ENCODE measurements at regions not wholly inside any gene's neighbourhood (a gene's known extent, or its start where the extent isn't known, plus 50 kb on each side); places are given as distances from the start of the nearest gene placed in this dataset.
A peak's percentile ranks its signal among the peaks of the same experiment; 100 is the strongest.
"Not testable (repeated sequence)": the region's sequence is repeated elsewhere in the genome, so short reads cannot be mapped to it uniquely, and the experiment has no call there.

DNA sequence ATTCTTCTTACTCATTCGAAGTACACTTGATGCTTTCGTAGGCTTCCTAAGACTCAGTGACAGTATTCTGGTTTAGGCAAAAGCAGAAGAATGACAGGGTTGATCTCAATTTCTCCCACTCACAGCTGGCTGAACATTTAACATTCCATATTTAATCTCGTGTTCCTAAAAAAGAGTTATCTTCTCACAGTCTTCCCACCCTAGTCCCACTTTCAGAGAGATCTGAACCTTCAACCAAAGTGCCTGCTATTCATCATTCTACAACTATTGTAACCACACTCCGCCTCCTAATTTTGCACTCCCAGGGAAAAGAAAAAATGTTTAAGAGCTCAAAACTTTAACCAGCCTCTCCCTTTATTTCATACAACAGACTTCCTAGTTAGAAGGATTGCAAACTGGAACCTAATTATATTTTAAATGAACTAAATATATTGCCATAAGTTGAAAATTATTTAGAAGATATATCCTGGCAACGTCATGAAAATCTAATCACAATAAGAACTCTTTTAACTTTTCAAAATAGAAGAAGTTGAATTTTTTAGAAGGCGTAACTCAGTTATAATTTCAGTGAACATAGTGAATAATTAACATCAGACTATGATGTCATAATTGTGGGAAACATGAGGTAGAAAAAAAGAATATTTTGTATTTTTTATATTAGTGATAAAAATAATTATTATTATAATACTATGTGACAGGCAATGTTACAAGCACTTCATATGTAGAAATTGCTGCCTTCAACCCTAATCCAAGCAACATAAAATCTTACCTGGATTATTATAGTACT, 540.9 kb upstream of the ADGRL2 start:
- DNase-seq (ENCODE audit: low spot score): no peak

DNA sequence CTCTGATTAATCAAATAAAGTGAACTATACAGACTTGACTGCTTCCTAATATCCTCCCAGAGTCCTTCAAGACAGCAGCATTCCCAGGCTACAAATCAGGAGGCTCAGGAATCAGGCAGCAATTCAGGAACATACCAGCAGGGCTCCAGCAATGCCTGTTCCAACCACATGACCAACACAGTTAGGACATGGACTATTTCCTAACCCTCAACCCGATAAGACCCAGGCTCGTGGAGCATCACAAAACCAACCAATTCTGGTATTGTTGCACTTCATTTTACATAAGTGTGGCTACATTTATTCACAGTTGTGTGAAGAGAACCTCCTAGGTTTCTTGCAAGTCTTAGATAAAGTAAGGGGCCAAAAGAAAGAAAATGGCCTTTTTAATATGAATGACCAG, 546.2 kb upstream of the ADGRL2 start:
- DNase-seq (ENCODE audit: low spot score): peak; percentile 19

DNA sequence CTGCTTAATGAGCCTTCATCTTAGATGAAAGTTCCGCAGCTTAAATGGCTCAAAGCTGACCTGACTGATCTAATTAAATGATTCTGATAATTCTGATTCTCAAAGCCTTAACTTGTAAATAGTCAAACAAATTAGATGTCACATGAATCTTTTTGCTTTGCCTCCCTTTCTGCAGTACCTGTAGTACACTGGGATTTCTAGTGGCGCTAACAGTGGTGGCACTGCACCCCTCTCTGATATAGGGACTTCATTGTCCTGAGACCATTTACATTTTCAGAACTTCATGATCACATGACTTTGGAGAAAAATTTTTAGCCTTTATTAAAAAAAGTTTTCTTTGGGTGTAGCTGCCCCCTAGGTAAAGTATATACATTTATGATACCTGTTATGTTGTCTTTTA, 546.7 kb upstream of the ADGRL2 start:
- no peak for DNase-seq (ENCODE audit: low spot score)

DNA sequence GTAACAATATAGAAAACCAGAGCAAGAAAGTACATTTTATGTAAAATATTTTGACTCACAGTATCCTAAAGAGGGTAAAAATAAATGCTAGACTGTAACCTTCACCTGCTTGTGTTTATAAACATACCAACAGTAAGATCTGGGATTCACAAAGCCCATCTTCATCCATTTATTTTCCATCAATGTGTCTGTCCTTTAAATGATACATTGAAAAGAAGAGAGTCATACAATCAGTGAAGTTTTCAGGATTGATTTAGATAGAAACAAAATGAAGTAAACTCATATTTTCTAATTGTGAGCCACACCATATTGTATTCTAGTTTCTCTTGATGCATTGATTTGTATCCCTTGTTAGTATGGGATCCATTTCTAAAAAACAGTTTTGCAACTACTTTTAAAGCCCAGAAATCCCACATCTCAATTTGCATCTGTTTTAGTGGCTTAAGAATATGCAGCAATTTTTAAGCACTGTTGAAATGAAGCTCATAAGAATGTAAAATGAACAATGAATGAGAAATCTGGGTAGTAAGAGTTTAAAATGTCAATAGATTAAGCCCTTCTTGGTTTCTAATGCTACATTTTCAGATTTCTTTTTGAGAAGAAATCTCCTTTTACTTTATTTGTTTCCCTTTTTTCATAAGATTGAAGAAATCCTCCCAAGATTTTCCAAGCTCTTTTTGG, 548.1 kb upstream of the ADGRL2 start:
- DNase-seq (ENCODE audit: low spot score): no peak

DNA sequence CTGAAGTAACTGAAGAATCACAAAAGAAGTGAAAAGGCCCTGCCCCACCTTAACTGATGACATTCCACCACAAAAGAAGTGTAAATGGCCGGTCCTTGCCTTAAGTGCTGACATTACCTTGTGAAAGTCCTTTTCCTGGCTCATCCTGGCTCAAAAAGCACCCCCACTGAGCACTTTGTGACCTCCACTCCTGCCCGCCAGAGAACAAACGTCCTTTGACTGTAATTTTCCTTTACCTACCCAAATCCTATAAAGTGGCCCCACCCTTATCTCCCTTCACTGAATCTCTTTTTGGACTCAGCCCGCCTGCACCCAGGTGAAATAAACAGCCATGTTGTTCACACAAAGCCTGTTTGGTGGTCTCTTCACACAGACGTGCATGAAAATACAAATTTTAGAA, 549.9 kb upstream of the ADGRL2 start:
- DNase-seq (ENCODE audit: low spot score): not testable (repeated sequence)

DNA sequence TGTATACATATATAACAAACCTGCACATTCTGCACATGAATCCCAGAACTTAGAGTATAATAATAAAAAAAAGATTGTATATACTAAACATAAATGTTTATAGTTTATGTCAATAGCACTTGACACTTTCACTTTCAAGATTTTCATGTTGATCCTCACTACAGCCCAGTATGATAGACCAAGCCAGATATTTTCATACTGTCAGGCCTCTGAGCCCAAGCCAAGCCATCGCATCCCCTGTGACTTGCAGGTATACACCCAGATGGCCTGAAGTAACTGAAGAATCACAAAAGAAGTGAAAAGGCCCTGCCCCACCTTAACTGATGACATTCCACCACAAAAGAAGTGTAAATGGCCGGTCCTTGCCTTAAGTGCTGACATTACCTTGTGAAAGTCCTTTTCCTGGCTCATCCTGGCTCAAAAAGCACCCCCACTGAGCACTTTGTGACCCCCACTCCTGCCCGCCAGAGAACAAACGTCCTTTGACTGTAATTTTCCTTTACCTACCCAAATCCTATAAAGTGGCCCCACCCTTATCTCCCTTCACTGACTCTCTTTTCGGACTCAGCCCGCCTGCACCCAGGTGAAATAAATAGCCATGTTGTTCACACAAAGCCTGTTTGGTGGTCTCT, 555.5 kb upstream of the ADGRL2 start:
- DNase-seq (ENCODE audit: low spot score): not testable (repeated sequence)

DNA sequence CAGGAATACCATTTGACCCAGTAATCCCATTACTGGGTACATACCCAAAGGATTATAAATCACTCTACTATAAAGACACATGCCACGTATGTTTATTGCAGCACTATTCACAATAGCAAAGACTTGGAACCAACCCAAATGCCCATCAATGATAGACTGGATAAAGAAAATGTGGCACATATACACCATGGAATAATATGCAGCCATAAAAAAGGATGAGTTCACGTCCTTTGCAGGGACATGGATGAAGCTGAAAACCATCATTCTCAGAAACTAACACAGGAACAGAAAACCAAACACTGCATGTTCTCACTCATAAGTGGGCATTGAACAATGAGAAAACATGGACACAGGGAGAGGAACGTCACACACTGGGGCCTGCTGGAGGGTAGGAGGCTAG, 556.1 kb upstream of the ADGRL2 start:
- not testable (repeated sequence) for DNase-seq (ENCODE audit: low spot score)

DNA sequence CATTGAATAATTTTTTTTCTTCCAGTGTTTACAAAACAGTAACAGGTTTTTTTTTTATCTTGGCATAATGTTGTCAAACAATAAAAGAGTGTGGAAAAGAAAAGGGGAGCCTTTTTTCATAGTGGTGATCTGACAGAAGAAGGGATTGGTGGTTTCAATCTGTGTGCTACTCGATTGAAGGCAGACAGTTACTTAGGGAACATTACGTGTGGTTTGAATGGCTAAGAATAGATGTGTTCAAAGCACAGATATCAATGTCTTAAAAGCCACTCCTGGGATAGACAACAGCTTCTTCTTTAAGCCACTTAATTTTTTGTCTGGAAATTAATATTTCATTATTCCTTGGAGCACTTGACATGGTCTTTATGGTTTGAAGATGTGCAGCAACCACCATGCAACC, 558.6 kb upstream of the ADGRL2 start:
- DNase-seq (ENCODE audit: low spot score): no peak

DNA sequence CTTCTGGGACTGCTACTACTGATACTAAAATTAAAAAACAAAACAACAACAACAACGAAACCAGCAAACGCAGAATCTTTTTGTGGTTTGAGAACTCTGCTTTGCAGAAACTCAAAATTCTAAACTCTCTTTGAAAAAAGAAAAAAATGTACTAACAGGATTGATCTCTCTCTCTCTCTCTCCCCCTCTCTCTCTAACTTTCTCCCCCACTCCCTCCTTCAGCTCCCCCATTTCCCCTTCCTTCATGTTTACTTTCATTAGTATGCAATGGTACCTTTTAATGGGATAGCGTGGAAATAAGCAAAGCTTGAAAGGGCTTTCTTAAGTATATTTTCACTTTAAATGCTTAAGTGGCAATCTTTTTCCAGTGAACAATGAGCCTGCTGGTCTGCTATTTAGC, 562.6 kb upstream of the ADGRL2 start:
- no peak for DNase-seq (ENCODE audit: low spot score)

DNA sequence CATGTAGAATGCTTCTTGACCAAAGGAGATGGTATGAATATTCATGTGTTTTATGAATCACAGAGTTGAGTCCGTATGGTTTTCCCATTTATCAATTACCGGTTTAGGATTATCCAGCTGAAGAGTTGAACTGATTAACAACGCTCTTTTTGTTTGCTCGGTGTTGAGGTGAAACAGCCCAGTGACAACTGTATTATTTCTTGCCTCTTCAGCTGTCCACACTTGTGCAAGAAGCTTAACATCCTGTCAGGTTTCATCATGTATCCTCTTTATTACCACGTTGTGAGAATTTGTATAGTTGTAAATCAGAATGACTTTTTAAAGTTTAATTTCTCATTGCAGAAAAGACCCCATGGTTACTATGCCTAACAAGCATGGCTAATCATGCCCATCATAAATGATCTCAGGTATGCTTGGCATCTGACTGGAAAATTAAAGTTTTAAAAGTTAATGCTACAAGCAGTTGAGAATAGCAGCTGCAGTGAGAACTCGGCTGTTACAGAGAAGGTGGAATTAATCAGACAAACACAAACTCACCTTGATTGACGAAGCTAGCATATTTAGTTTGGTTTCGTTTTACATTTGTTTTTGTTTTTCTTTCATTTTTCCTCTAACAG, 563.2 kb upstream of the ADGRL2 start:
- DNase-seq (ENCODE audit: low spot score): no peak

DNA sequence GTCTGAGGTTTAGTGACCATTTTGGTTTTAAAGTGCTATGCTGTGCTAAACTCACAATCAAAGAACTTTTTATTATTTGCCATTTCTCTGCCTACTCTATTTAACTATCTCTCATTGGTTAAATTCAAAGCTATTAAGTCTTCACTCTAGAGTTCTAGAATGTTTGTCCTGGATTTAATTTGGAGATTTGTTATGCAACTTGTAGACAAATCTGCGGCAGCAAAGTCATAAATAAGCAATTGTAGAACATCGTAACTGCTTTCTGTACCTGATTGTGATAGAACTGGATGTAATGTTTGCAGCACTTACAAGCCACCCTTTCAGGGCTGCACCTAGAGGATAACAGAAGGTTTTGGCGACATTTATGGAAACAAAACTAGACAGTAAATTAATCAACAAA, 566.5 kb upstream of the ADGRL2 start:
- DNase-seq (ENCODE audit: low spot score): no peak

DNA sequence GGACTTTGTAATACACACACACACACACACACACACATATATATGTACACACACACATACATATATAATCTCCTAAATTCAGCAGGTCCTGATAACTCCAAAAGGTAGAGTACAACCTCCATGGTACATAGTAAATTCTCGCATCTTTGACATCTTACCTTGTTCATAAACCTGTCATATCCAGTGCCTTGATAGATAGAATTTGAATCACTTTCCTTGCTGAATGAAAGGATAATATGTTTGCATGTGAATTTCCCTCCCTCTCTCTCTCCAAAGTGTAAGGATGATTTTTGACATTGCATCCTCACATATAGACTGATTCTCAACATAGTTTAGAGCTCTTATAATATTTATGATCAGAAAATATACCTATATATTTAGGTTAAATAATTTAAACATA, 567.1 kb upstream of the ADGRL2 start:
- no peak for DNase-seq (ENCODE audit: low spot score)

DNA sequence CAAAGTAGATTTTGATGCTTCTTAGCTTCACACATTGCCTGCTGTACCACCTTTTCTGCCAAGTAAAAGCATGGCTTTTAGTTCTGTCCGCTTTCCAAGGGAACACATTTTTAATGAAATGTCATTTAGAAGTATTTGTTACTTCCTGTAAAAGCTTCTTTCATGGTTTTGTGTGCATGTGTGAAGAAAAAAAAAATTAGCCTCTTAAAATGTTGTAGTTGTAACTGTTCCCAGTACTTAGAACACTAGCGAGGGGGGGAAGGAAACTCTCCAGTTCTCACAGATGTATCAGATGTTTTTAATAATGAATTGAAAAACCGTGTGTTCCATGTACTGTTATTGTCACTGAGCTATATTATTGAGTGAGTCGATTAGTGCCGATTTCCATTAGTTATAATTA, 568.3 kb upstream of the ADGRL2 start:
- no peak for DNase-seq (ENCODE audit: low spot score)

DNA sequence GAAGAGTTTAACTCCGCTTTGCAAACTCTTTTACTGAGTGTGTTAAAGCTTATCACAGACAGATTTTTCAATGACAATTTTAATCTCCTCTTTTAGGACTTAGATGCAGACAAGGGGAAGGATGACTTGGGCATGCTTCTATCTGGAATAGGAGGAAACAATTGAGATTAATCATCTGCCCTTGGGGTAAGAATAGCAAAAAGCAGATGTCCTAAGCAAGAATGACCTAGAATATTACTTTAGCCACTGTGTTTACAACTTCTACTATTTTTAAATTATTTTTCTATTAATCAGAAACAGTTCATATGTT, 569.0 kb upstream of the ADGRL2 start:
- DNase-seq (ENCODE audit: low spot score): no peak

DNA sequence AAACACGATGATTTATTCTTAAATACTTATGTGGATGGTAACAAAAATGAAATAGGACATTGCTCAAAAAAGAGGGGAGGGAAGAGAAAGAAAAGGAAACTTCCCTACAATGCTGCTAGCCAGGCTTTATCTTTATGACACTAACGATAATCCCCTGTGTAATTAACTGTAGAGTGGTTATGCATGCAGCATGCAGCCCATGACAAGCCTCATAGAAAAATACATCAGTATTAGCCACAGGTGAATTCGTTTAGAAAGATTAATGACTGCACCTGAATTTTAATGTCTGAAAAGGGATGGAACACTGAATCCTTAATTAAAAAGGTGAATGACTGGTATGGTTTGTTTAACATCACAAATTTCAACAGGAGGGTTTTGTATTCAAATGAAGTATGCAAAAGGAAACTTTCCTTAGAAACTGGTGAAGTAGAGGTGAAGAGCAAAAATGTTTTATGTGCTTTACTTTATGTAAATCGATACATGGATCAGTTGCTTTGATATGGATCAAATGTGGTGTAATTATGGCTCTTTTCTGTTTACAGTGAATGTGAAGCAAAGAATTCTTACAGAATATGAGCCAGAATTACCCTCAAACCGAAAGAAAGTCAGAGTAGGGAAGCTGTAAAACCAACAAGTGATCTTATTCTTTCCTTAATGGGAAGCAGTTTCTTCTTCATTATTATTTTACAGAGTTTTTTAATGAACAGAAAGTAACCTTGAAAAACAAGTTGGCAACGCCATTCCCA, 569.6 kb upstream of the ADGRL2 start:
- DNase-seq (ENCODE audit: low spot score): no peak

DNA sequence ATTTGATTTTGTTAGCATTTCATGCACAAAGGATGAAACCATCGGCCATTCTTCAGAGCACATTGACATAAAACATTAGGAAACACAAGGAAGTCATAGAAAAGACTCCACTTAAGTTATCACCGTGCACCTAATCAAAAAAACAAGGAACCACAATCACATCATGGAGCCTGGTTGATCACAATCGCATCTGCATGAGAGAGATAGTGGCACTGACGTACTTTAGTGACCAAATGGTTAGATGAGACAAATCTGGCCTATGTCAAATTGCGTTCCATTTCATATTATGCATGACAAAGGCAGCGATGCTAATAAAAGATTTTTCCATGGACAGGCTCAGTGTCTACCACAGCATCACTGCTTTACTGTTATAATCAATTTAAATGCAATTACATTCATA, 571.8 kb upstream of the ADGRL2 start:
- no peak for DNase-seq (ENCODE audit: low spot score)

DNA sequence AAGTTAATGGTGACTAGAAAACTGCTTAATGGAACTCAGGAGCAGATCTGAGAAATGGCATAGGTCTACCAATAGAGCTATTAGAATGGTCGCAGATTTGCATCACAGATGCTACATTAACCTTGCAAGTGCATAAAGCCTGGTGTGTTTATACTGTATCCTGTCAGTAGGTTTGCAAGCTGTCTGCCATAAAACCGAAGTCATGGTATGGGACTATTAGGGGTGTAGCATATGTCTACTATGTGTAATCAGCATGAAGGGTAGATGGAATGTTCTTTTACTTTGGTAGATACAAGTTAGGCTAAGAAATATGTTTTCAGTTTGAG, 574.2 kb upstream of the ADGRL2 start:
- DNase-seq (ENCODE audit: low spot score): no peak

DNA sequence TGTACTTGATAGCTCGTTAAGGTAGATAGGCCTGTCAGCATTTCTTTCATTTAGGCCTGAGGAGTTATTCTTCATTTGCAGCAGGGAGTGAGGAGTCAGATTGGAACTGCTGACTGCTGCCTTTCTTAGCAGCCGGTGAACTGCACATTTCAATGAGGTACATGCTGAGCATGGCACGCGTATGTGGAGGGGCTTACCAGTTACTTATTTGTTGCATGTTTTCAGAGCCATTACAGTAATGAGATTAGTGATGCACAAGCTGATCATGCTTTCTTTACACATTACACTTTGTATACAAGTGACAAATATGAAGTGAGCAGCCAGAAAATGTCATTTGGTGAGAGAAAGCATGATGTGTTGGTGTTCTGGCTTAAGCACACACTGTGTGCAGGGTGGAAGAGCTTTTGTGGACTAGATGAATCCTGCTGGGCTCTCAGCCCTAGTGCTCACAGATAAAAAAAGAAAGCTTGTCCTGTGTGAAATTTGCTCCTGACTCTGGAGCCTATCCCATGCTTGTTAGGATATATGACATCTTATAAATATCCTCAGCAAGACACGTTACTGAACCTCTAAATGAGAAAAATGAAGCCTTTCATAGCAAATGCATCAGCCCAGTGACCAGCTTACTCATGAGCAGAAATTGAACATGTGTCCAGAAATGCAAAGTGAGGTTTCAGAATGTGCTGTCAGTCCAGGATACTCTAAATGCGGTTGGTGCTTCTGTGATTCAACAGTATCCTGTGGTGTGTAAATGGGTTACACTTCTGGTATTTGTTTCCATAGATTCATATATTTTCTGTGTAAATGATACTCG, 574.7 kb upstream of the ADGRL2 start:
- DNase-seq (ENCODE audit: low spot score): no peak

DNA sequence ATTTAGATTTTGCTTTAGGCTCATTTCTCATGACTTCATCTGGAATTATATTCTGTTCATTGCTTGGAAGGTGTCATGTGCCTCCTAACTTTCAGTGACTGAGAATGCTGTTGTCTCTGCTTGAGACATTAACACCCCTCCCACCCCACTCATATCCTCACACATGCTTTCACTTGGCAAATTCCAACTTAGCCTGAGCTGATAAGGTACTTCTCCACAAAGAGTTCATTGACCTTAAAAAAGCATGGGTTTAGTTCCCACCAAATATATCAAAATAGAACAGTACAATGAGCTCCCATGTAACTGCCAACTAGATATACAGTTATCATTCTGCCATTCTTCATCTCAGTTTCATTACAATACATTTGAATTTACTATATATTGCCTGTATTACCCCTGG, 576.5 kb upstream of the ADGRL2 start:
- no peak for DNase-seq (ENCODE audit: low spot score)

DNA sequence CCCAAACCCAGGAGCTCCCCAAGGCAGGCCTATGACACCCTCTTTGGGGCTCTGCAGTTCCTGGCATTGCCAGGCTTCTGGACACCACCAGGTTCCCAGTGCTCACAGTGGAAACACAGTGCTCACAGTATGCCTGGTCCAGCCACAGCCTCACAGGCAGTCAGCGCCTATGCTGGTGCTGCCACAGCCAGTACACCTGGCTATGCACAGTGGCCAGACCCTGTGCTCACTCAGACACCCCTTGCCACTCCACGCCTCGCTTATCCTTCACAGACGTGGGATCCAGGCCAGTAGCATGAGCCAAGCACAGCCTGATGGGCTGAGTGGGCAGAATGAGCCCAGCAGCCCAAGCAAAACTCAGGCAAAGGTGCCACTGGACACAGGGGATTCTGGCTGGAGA, 579.2 kb upstream of the ADGRL2 start:
- DNase-seq (ENCODE audit: low spot score): no peak

DNA sequence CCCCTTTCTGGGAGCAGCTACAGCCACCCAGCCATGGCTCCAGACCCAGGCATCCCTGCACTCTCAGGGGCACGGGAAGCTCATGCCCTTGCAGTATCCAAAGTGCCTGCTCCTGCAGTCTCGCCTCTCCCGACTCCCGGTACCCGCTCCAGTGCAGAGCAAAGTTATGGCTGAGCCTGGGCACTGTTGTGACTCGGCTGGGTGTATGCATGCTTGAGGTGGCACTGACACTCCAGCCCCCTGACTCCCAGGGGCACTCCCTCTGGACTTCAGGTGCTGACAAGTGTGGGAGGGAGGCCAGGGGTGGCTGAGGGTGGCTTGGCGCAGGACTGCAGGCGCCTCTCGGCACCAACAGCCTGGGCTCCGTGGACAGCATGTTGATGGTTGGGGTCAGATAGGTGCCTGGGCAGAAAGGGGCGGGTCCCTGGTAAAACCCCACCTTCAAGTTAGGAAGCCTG, 580.1 kb upstream of the ADGRL2 start:
- no peak for DNase-seq (ENCODE audit: low spot score)

DNA sequence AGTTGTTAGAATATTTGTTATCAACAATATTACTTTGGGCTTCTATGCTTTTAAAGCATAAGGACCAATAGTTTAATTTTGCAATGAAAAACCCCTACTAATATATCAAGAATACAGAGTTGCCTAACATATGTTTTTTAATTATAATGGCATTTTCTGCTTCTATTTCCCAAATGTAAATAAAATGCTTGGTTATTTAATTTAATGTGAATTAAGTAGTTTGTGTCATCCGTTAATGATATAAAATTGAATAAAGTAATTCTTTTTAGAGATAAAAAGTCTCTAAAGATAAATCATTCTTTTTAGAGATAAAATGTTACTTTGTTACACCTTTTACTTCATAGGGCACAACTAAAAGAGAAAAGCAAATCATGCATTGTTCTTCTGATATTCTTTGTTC, 583.7 kb upstream of the ADGRL2 start:
- DNase-seq (ENCODE audit: low spot score): no peak
